GM12865 (cell line): ENCODE measurements at regions not wholly inside any gene's neighbourhood (a gene's known extent, or its start where the extent isn't known, plus 50 kb on each side); places are given as distances from the start of the nearest gene placed in this dataset.

ENCODE experiments used
- DNase-seq: peaks from one replicate; pipeline ENCODE4 v3.0.0; 2010; ENCODE audit warnings: low read depth
- H3K4me3 ChIP-seq: 2 replicates; pipeline ENCODE4 v1.5.1; 2011; ENCODE audit warnings: mild to moderate bottlenecking, low read depth, low read length, control low read depth
- CTCF ChIP-seq: IDR thresholded peaks from 2 replicates; pipeline ENCODE4 v1.5.1; 2011; ENCODE audit warnings: low read length, control low read depth, low read depth, inconsistent platforms; ENCODE audit not compliant: insufficient read depth; ENCODE audit errors: missing control alignments

- TF ChIP-seq CTCF, result no peak
- DNase-seq, result no peak
- peak overlapping the region; percentile 7 for H3K4me3 ChIP-seq
Observed at GRCh38 chr4:182139491-182139890, 103.7 kb upstream of the TENM3 start.

- H3K4me3 ChIP-seq, result no peak overlapping the region
- DNase-seq, result no peak
- TF ChIP-seq CTCF, result no peak
Observed at GRCh38 chr4:182140547-182140946, 102.7 kb upstream of the TENM3 start.

- no peak overlapping the region for H3K4me3 ChIP-seq
- no peak for DNase-seq
- TF ChIP-seq CTCF, result no peak
Observed at GRCh38 chr4:182141061-182141460, 102.1 kb upstream of the TENM3 start.

GRCh38 chr4:182142176-182143085 is 100.8 kb upstream of the TENM3 start:
- H3K4me3 ChIP-seq, result no peak overlapping the region
- TF ChIP-seq CTCF, result no peak
- DNase-seq, result no peak

- no peak for DNase-seq
- H3K4me3 ChIP-seq, result no peak overlapping the region; the same call in 1 of the 2 replicates
- TF ChIP-seq CTCF, result no peak
Observed at GRCh38 chr4:182143086-182143821, 99.9 kb upstream of the TENM3 start.

- peak overlapping the region; percentile 56 for H3K4me3 ChIP-seq
- no peak for TF ChIP-seq CTCF
- DNase-seq, result peak; percentile 23
Observed at GRCh38 chr4:182143822-182144625, 99.2 kb upstream of the TENM3 start.
